ENCODE measurements at regions not wholly inside any gene's neighbourhood (a gene's known extent, or its start where the extent isn't known, plus 50 kb on each side); places are given as distances from the start of the nearest gene placed in this dataset.
"Not testable (repeated sequence)": the region's sequence is repeated elsewhere in the genome, so short reads cannot be mapped to it uniquely, and the experiment has no call there.

DNA sequence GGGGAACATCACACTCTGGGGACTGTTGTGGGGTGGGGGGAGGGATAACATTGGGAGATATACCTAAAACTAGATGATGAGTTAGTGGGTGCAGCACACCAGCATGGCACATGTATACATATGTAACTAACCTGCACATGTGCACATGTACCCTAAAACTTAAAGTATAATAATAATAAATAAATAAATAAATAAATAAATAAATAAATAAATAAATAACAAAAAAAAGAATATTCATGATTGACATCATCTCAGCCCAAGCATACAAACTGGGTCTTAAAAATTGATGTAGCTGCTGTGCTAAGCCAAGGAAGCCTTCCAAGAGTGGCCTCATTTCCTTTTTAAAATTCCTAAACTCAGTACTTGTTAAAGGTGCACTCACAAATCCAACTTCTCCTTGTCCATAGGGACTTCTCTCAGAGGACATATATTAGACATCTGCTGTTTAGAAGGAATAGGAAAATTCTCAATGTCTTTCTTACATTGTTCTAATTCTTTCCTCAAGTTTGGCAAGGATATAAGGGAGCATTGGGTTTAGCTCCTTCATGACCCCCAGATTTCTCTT is 1235.4 kb downstream of the CNTNAP5 start:
- not testable (repeated sequence) for TF ChIP-seq CTCF, POLR2A (IDR thresholded peaks at IDR 0.05)
